ENCODE measurements at regions not wholly inside any gene's neighbourhood (a gene's known extent, or its start where the extent isn't known, plus 50 kb on each side); places are given as distances from the start of the nearest gene placed in this dataset.
"Not testable (repeated sequence)": the region's sequence is repeated elsewhere in the genome, so short reads cannot be mapped to it uniquely, and the experiment has no call there.

GRCh38 chr2:13480057-13480456, 763.3 kb downstream of the TRIB2 start:
- no peak for DNase-seq

- DNase-seq = no peak
Measured at GRCh38 chr2:13481201-13481600, 764.5 kb downstream of the TRIB2 start.

GRCh38 chr2:13485256-13485655, 768.5 kb downstream of the TRIB2 start:
- no peak for DNase-seq

GRCh38 chr2:13488965-13489364, 772.2 kb downstream of the TRIB2 start:
- no peak for DNase-seq

DNA sequence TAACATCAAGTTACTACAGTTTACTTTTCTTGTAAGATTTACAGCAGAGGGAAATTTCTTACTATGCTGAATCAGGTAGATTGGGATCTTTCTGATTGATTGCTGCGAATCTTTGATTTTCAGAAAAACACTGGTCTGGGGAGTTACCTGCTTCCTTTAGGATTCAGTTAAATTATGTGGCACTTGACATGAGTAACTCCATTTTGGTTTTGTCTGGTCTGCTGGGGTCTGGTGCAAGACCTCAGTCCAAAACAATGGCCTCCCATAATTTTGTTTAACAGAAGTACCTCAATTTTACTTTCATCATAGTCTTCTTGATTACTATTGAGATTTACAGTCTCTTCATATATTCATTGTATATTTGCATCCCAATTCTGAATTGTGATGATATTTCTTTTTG, 775.5 kb downstream of the TRIB2 start:
- DNase-seq = no peak

DNA sequence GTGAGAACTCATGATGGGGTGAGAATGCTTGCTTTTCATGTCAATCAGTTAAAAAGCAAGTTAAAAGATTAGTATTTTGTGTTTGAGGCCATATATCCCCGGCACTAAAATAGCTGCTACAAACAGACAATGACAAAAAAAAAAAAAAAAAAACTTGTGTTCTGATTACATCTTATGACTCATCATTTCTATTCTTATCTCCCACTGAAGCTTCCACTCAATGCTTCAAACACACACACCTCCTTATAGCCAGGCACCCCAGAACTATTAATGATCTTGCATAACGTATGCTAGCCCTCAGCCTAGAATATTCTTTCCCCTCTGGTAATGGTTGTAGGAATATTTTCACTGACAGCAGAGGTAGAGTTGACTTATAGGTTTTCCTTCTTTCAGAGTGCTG, 778.3 kb downstream of the TRIB2 start:
- no peak for DNase-seq

DNA sequence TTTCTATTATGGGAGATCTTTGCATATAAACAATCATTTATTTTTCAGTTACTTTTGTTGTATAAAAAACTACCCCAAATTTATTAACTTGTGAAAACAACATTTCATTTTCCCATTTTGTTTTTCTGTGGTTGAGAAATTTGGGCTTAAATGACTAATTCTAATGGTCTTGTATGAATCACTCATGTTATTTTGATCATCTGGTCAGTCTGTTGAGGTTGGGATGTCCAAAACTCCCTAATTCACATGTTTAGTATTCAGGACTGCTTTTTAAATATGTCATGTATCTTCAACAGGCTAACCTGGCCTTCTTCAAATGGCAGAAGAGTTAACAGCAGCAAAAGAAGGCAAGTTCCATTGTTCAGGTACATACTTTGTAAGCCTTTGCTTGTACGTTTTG, 788.1 kb downstream of the TRIB2 start:
- DNase-seq = no peak

- DNase-seq = no peak
Measured at GRCh38 chr2:13508671-13509070, 791.9 kb downstream of the TRIB2 start.

DNA sequence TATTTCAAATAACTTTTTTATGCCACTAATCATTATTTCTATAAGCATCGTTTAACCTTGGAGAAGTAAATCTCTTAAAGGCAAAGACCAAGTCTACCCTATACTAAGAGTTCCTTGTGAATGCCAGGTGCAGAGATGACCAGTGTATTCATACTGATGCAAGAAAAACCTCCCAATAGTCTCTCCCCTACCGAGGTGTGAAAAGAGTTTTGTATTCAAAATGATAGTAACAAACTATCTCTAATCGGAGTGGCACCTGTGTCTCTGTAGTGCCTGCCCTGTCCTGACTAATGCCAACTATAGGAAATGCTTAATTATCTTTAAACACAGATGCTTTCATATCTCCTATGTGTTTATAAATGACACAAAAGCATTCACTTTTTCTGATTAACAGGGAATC, 798.5 kb downstream of the TRIB2 start:
- no peak for DNase-seq

DNA sequence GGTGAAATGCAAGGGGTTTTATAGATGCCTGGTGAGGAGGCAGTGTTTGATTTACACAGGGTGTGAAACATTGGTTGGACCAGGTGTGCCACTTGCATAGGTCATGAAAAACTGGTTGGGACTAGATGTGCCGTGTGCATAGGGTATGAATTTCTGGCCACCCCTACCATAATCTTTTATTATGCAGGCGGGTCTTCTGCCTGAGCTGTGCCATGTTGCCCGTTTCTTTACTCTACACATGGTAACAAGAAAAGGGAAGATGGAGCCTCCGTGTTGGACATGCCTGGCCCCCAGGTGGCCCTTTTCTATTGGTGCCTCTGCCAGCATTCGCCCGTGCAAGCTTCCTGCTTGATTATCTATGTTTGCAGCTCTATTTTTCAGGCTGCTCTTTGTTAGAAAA, 805.4 kb downstream of the TRIB2 start:
- no peak for DNase-seq

DNA sequence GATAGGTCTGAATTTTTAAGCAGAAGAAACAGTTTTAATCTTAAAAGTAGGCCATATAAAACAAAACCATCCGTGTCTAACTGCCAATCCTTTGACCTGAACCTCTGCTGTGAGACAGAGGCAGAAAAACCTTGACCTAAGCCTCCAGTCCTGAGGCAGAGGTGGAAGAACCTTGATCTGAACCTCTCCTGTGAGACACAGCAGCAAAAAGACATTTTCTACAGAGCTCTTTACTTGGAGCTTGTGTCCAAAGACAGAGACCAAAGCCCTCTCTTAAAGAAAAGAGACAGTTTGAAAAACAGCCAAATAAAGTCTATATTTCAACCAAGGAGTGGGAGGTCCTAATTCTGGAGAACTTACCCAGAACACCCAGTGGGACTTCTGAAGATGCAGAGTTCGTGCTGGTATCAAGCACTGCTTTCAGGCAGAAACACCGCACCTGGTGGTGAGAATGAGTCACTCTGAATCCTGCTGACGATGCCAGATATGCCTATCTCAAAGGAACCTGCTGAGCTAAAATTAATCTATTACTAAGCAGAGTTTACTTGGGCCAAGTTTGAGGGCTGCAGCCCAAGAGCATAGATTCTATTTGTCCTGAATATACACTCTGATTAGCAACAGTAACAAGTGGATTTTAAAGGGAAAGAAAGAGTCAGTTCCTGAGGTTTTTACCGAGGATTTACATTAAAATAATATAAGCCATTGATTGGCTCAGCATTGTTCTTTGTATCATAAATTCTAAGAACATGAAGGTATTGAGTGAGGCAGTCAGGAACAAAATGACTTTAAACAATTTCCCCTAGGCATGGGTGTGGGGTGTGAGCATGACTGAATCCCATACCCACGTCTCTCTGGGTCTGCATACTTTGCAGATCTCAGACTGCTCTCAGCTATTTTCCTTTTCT, 806.4 kb downstream of the TRIB2 start:
- DNase-seq = no peak

GRCh38 chr2:13524492-13524891, 807.8 kb downstream of the TRIB2 start:
- DNase-seq = no peak

DNA sequence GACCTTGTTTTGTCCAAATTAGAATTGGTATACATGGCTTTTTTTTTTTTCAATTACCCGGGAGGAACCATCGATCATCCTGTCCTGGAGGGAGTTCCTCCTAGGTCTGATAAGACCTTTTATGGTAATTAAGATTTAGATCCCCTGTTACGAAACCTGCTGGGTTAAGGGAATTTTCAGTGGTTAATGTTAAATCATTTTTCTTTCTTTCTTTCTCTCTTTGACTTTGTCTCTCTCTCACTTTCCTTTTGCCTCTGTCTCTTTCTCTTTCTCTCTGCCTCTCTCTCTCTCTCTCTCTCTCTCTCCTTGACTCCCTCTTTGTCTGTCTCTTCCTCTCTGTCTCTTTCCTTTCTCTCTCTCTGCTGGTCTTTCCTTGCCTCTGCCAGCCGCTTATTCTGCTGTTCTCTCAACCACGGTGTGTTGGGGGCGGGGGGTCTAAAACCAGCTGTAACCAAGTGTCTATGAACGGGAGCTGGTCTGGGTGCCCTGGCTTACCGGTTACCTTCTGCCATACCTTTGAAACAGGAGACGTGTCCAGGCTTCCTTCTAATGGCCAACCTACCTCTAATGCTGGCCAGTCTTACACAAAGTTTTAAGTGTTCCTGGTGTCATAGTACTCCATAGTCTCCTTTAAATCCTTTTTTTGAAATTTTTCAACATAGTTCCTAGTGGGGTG, 815.1 kb downstream of the TRIB2 start:
- not testable (repeated sequence) for DNase-seq

DNA sequence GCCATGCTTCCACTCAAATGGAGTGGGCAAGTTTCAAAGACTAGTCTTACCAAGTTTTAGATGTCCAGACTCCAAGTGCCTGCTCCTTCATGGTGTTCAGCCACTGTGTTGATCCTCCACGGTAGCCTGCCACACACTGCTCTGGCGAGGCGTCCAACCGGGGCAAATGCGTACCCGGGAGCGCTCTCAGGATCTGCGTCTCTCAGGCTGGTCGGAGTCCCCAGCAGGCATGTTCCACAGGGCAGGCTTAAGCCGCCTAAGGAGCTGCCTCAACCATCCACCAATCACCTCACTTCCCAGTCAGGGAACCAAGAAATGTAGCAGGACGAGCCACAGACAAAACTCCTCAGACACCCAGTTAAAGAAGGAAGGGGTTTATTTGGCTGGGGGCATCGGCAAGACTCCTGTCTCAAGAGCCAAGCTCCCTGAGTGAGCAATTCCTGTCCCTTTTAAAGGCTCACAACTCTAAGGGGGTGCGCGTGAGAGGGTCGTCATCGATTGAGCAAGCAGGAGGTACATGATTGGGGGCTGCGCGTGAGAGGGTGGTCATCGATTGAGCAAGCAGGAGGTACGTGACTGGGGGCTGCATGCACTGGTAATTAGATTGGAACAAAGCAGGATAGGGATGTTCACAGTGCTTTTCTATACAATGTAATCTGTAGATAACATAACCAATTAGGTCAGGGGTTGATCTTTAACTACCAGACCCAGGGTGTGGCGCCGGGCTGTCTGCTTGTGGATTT, 816.2 kb downstream of the TRIB2 start:
- DNase-seq = not testable (repeated sequence)

DNA sequence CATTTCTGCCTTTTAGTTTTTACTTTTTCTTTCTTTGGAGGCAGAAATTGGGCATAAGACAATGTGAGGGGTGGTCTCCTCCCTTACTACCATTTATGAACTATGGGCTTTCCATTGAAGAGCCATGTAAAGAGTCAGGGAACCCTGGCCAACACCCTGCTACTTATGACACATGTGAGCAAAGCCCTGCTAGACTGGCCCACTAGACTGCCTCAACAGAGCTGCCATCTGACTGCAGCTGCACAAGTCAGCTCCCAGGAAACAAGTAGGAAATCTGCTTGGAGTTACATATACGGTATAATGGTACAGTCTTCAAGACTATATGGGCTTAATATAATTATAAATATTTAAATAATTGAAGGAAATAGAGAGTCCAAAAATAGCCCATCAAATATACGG, 816.8 kb downstream of the TRIB2 start:
- DNase-seq = no peak

DNA sequence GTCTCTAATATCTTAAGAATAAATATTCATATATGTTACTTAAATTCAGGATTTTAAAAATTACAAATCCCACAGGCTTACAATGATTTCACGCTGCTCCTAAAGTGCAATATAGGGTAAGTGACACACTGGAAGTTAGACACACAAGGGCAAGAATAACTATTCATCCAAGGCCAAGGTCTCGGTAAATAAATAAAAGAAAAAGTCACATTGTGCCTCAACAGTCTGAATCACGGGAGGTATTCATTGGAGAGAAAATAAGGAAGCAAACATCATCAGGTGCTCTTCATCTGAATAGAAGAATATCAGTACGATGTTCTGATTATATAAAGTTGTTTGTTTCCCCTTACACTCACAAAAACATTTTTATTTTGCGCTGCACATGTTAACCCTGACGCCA, 820.2 kb downstream of the TRIB2 start:
- no peak for DNase-seq

DNA sequence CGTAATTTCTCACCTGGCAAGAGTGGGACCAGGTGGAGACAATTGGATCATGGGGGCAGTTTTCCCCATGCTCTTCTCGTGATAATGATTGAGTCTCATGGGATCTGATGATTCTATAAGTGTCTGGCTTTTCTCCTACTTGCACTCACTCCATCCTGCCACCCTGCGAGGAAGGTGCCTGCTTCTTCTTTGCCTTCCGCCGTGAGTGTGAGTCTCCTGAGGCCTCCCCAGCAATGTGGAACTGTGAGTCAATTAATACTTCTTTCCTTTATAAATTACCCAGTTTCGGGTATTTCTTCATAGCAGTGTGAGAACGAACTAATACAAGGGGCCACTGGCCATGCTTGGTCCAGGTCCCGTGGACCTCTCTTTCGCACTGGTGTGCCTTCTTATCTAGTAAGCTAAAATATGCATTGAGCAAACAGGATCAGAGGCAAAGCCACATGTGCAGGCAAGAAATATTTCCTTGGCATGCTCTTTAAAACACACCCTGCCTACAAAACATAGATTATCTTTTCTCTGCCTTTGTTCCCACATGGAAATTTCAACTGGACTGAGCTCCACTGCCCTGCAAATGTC, 821.1 kb downstream of the TRIB2 start:
- no peak for DNase-seq

DNA sequence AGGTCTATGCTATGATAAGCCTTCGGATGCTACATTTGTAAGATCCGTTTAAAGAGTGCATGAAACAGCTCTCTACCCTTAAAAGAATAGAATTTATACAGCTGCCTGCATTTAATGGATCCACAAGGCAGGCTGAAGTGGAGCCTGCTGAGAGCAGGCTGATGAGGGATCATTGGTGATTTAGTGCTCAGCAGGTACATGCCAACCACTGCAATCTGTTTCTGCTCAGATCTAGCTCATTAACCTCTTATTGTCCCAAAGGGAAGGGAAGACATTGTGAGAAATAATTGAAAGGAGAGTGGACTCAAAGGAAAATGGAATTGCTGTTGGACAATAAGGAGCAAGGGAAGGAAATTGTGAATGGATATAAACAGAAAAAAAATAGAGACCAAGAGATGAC, 822.6 kb downstream of the TRIB2 start:
- no peak for DNase-seq

DNA sequence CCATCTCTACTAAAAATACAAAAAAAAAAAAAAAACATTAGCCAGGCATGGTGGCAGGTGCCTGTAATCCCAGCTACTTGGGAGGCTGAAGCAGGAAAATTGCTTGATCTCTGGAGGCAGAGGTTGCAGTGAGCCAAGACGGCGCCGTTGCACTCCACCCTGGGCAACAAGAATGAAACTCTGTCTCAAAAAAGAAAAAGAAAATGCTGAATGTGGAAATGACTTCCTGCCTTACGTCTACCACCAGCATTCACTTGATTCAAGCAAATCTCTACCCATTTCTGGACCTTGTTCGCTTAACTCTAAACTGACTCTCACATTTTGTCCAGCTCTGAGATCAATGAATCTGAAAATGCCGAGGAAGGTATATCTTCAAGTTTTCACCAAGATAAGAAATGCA, 825.3 kb downstream of the TRIB2 start:
- DNase-seq = no peak

DNA sequence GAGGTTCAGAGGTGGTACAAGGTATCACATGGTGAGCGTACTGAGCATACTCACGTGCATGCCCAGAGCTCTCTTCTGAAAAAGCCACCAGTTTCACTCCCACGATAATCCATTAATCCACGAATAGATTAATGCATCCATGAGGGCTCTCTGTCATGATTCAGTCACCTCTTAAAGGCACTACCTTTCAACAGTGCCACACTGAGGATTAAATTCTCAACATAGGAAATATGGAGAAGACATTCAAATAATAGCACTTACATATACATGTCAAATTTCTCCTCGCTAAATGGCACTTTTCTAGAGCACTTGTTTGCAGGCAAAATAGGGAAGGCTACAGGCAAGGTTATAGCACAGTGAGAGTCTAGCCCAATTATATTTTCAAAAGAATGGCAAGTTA, 825.9 kb downstream of the TRIB2 start:
- DNase-seq = no peak

- DNase-seq = no peak
Measured at GRCh38 chr2:13543550-13543949, 826.8 kb downstream of the TRIB2 start.

DNA sequence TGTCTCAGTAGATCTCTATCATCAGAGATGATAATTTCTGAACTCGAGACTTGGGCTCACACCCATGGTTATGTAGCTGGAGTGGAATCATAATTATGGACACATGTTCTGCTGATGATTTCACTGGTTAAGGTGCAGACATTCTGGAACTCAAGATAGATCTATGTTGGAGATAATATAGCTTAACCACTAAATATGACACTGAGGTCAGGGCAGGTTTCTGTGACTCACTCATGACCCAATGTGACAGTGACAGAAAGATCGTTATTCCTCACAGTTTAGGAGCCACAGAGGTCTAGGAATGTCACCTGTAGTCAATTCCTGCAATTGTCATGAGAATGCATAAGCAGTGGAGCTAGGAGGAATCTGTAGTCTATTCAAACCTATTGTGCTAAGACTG, 828.6 kb downstream of the TRIB2 start:
- DNase-seq = no peak

GRCh38 chr2:13546131-13546530, 829.4 kb downstream of the TRIB2 start:
- no peak for DNase-seq

Data from stimulated activated CD4-positive, alpha-beta T cell treated with anti-CD3 and anti-CD28 coated beads, Interleukin-15, amount 100 ng/mL, for 24 hours (primary cell).